HCT116 (cell line): ENCODE measurements at regions not wholly inside any gene's neighbourhood (a gene's known extent, or its start where the extent isn't known, plus 50 kb on each side); places are given as distances from the start of the nearest gene placed in this dataset.

Experiments used
- ATAC-seq: fragments of 200-7000 bp; cut with Tn5 transposase; 2 replicates; pipeline ENCODE4 v1.9.1; 2020; ENCODE audit warnings: mild to moderate bottlenecking, moderate library complexity
- BruUV-seq: library from RNA; stranded (reverse); fragments of 400-500 nt; replicated peaks from 2 replicates; lab custom pipeline; 2021; lab: Mats Ljungman, UMichigan
- CTCF ChIA-PET: fragments of 300-600 bp; sonication (Branson Sonifier 250); formaldehyde crosslinking; loops from one replicate; lab custom pipeline; 2021; ENCODE audit warnings: antibody characterized with exemption; lab: Charles Lee
- POLR2A ChIA-PET: fragments of 300-600, 350-600 bp; sonication (Branson Sonifier 250); formaldehyde crosslinking; loops from one replicate; lab custom pipeline; 2021; ENCODE audit warnings: antibody characterized with exemption; lab: Charles Lee
- RAD21 ChIA-PET, 2 experiments: fragments of 300-600 bp; sonication (Branson Sonifier 250); formaldehyde crosslinking; loops; one replicate each; lab custom pipeline; 2023; ENCODE audit warnings: low total read pairs in 2 of 2; ENCODE audit not compliant: uncharacterized antibody in 2 of 2, unreplicated experiment in 2 of 2, low non-redundant PET in 1 of 2; lab: Charles Lee
- DNase-seq: peaks from one replicate; pipeline ENCODE4 v3.0.0-alpha.2; 2010; ENCODE audit warnings: low read depth, low spot score
- H2AFZ ChIP-seq: fragments of 200-600 bp; shearing (Covaris generic), sonication (generic); 2 replicates; pipeline ENCODE4 v1.6.1; 2017; ENCODE audit warnings: low read depth, mixed run types, mixed read lengths, antibody characterized with exemption, low read length; ENCODE audit not compliant: poor library complexity, severe bottlenecking
- H3K27ac ChIP-seq: 2 replicates; pipeline ENCODE4 v1.5.1; 2012; ENCODE audit warnings: low read depth, low read length
- H3K27me3 ChIP-seq: fragments of 200-600 bp; sonication (generic); 2 replicates; pipeline ENCODE4 v1.6.1; 2016; ENCODE audit warnings: mixed run types, low read length, mixed read lengths; ENCODE audit not compliant: insufficient read depth
- H3K36me3 ChIP-seq, 2 experiments: fragments of 200-500 bp in 1 of 2; fragments of 200-600 bp in 1 of 2; sonication (Bioruptor generic) in 1 of 2; sonication (generic) in 1 of 2; 2 replicates each; pipeline versions ENCODE4 v1.5.1 to v1.6.1; 2014 to 2016; ENCODE audit warnings: low read length in 2 of 2, inconsistent platforms in 1 of 2, mixed read lengths in 1 of 2, mixed run types in 1 of 2; ENCODE audit not compliant: insufficient read depth in 2 of 2, control insufficient read depth in 1 of 2
- H3K4me1 ChIP-seq, 2 experiments: fragments of 200-600 bp in 1 of 2; sonication (generic) in 1 of 2; 2 replicates each; pipeline versions ENCODE4 v1.5.1 to v1.6.1; 2012 to 2017; ENCODE audit warnings: low read length in 2 of 2, inconsistent platforms in 1 of 2, mild to moderate bottlenecking in 1 of 2, mixed read lengths in 1 of 2, mixed run types in 1 of 2, moderate library complexity in 1 of 2; ENCODE audit not compliant: insufficient read depth in 2 of 2, control insufficient read depth in 1 of 2
- H3K4me2 ChIP-seq: fragments of 200-600 bp; sonication (generic); 2 replicates; pipeline ENCODE4 v1.6.1; 2017; ENCODE audit warnings: mixed run types, low read length, mixed read lengths
- H3K4me3 ChIP-seq, 2 experiments: fragments of 200-600 bp in 1 of 2; sonication (generic) in 1 of 2; replicated peaks in 1 of 2; 2 replicates each; pipeline ENCODE4 v1.5.1; 2011 to 2016; ENCODE audit warnings: low read length in 2 of 2, control low read depth in 1 of 2, low read depth in 1 of 2, mild to moderate bottlenecking in 1 of 2, mixed read lengths in 1 of 2, mixed run types in 1 of 2
- H3K79me2 ChIP-seq: fragments of 200-600 bp; sonication (generic); 2 replicates; pipeline ENCODE4 v1.6.1; 2017; ENCODE audit warnings: mild to moderate bottlenecking, mixed run types, low read length, moderate library complexity, mixed read lengths; ENCODE audit not compliant: insufficient read depth
- H3K9ac ChIP-seq: fragments of 200-600 bp; sonication (generic); 2 replicates; pipeline ENCODE4 v1.6.1; 2016; ENCODE audit warnings: low read length, mixed read lengths
- H3K9me2 ChIP-seq: fragments of 200-600 bp; sonication (generic), shearing (Covaris generic); 2 replicates; pipeline ENCODE4 v1.6.1; 2017; ENCODE audit warnings: mixed run types, mild to moderate bottlenecking, moderate library complexity; ENCODE audit not compliant: insufficient read depth
- H3K9me3 ChIP-seq, 2 experiments: fragments of 200-500 bp in 1 of 2; fragments of 200-600 bp in 1 of 2; sonication (Bioruptor generic) in 1 of 2; sonication (generic) in 1 of 2; 2 replicates each; pipeline ENCODE4 v1.6.1; 2014 to 2017; ENCODE audit warnings: low read length in 2 of 2, mixed read lengths in 2 of 2, inconsistent platforms in 1 of 2, low read depth in 1 of 2, mild to moderate bottlenecking in 1 of 2, mixed run types in 1 of 2, moderate library complexity in 1 of 2; ENCODE audit not compliant: control insufficient read depth in 1 of 2, insufficient read depth in 1 of 2
- H4K20me1 ChIP-seq: fragments of 200-600 bp; sonication (generic), shearing (Covaris generic); 2 replicates; pipeline ENCODE4 v1.6.1; 2017; ENCODE audit warnings: mixed run types, mild to moderate bottlenecking, moderate library complexity; ENCODE audit not compliant: insufficient read depth
- JUND ChIP-seq: IDR thresholded peaks from 2 replicates; pipeline ENCODE4 v1.6.1; 2012
- RAD21 ChIP-seq: IDR thresholded peaks from 2 replicates; pipeline ENCODE4 v1.6.1; 2012; ENCODE audit warnings: low read depth, mild to moderate bottlenecking
- REST ChIP-seq: IDR thresholded peaks from 2 replicates; pipeline ENCODE4 v1.6.1; 2012; ENCODE audit warnings: low read depth
- ZBTB33 ChIP-seq: IDR thresholded peaks from 2 replicates; pipeline ENCODE4 v1.6.1; 2011; ENCODE audit warnings: mild to moderate bottlenecking, low read length, moderate library complexity; ENCODE audit not compliant: insufficient replicate concordance; ENCODE audit errors: extremely low read depth
- intact Hi-C: fragments of 100-400 bp; cut with micrococcal nuclease; formaldehyde crosslinking; loops from 2 replicates; pipeline ENCODE4 v1.10.0; 2022

- intact Hi-C loops, result no loop called here
- Histone ChIP-seq H4K20me1 (no peaks in the 10 kb centered on the region), H2AFZ (no peak overlapping the region), H3K4me1 (peaks cover 9 to 21% of the 10 kb centered on the region in 2 experiments; a peak in 3 of 4 replicates)
- no peak for TF ChIP-seq RAD21
- no peak for TF ChIP-seq ZBTB33
- TF ChIP-seq JUND, result no peak
- TF ChIP-seq REST, result no peak
- TF ChIP-seq, all 23 proteins: peak for 0
- BruUV-seq, result no TSS peak
- CTCF ChIA-PET, result no interaction called here
- Histone ChIP-seq H3K9me2 (no peaks in the 10 kb centered on the region), H3K27me3 (no peaks in the 10 kb centered on the region), H3K9me3 (no peaks in the 10 kb centered on the region), H3K27ac (no peak overlapping the region), H3K79me2 (no peaks in the 10 kb centered on the region), H3K36me3 (no peaks in the 10 kb centered on the region), H3K4me2 (no peak overlapping the region), H3K9ac (no peak overlapping the region), H3K4me3 (no peak overlapping the region)
- ATAC-seq (no peak), DNase-seq (no peak)
- RAD21 ChIA-PET, result no interaction called here
- POLR2A ChIA-PET, result no interaction called here
Measured at GRCh38 chr6:11412616-11413015, 124.9 kb upstream of the TMEM170B start.
